Panc1 (cell line): ENCODE measurements at regions not wholly inside any gene's neighbourhood (a gene's known extent, or its start where the extent isn't known, plus 50 kb on each side); places are given as distances from the start of the nearest gene placed in this dataset.

Experiments
- ATAC-seq: fragments of 200-7000 bp; cut with Tn5 transposase; 2 replicates; pipeline ENCODE4 v1.9.1; 2020; ENCODE audit warnings: mild to moderate bottlenecking, moderate library complexity
- BruUV-seq: library from RNA; stranded (reverse); fragments of 400-500 nt; replicated peaks from 2 replicates; lab custom pipeline; 2021; lab: Mats Ljungman, UMichigan
- CTCF ChIA-PET: fragments of 300-600 bp; sonication (Branson Sonifier 250); formaldehyde crosslinking; loops from one replicate; lab custom pipeline; 2022; ENCODE audit warnings: antibody characterized with exemption; lab: Charles Lee
- POLR2A ChIA-PET: fragments of 300-600 bp; sonication (Branson Sonifier 250); formaldehyde crosslinking; loops from one replicate; lab custom pipeline; 2022; ENCODE audit warnings: antibody characterized with exemption; lab: Charles Lee
- DNase-seq: peaks from one replicate; pipeline ENCODE4 v3.0.0-alpha.2; 2010; ENCODE audit warnings: low read depth, low spot score
- H3K27ac ChIP-seq: 2 replicates; pipeline ENCODE4 v1.5.1; 2011; ENCODE audit warnings: mild to moderate bottlenecking, low read length, inconsistent platforms
- H3K27me3 ChIP-seq: fragments of 200-500 bp; sonication (Bioruptor generic); 2 replicates; pipeline ENCODE4 v1.6.0; 2014; ENCODE audit warnings: low read length, inconsistent platforms; ENCODE audit not compliant: control insufficient read depth, insufficient read depth
- H3K36me3 ChIP-seq: fragments of 200-500 bp; sonication (Bioruptor generic); 2 replicates; pipeline ENCODE4 v1.5.1; 2014; ENCODE audit warnings: inconsistent platforms, mild to moderate bottlenecking, low read length, moderate library complexity; ENCODE audit not compliant: control insufficient read depth, insufficient read depth
- H3K4me1 ChIP-seq: 2 replicates; pipeline ENCODE4 v1.5.1; 2011; ENCODE audit warnings: inconsistent platforms, mild to moderate bottlenecking, low read length, moderate library complexity; ENCODE audit not compliant: control insufficient read depth, insufficient read depth
- H3K4me3 ChIP-seq, 2 experiments: 2 replicates each; pipeline ENCODE4 v1.5.1; 2011 to 2012; ENCODE audit warnings: low read depth in 2 of 2, low read length in 2 of 2, mild to moderate bottlenecking in 2 of 2, inconsistent platforms in 1 of 2, moderate library complexity in 1 of 2
- H3K9me3 ChIP-seq: fragments of 200-500 bp; sonication (Bioruptor generic); 2 replicates; pipeline ENCODE4 v1.5.1; 2014; ENCODE audit warnings: low read depth, mild to moderate bottlenecking, inconsistent platforms, low read length, moderate library complexity; ENCODE audit not compliant: control insufficient read depth, insufficient read depth
- POLR2AphosphoS5 ChIP-seq: IDR thresholded peaks from 2 replicates; pipeline ENCODE4 v1.6.1; 2012; ENCODE audit warnings: mild to moderate bottlenecking, low read depth, low read length, moderate library complexity
- SIN3A ChIP-seq: IDR thresholded peaks from 2 replicates; pipeline ENCODE4 v1.6.1; 2012; ENCODE audit warnings: low read depth, mild to moderate bottlenecking, low read length, moderate library complexity, borderline replicate concordance; ENCODE audit not compliant: insufficient read depth
- TCF7L2 ChIP-seq: IDR thresholded peaks from 2 replicates; pipeline ENCODE4 v1.6.1; 2011; ENCODE audit warnings: mild to moderate bottlenecking, low read depth, low read length, inconsistent platforms
- in situ Hi-C: cut with HindIII; loops from 2 replicates; pipeline ENCODE4 v1.10.0; 2016; ENCODE audit warnings: low sequenced_read_pairs, low pct_unique_long_range_greater_than_20kb
- intact Hi-C: fragments of 100-400 bp; cut with micrococcal nuclease; formaldehyde crosslinking; loops from one replicate; pipeline ENCODE4 v1.10.0; 2022; ENCODE audit not compliant: unreplicated experiment
- TF ChIP-seq, protein P1 (sequence below): fragments of 450-650 bp; IDR thresholded peaks from 2 replicates; pipeline ENCODE4 v1.5.1; 2017; ENCODE audit warnings: mild to moderate bottlenecking
- TF ChIP-seq, protein P2 (sequence below), 2 experiments: IDR thresholded peaks; 2 replicates each; pipeline ENCODE4 v1.6.1; 2011 to 2012; ENCODE audit warnings: low read depth in 2 of 2, control low read depth in 1 of 2, low read length in 1 of 2, mild to moderate bottlenecking in 1 of 2, moderate library complexity in 1 of 2; ENCODE audit not compliant: insufficient read depth in 1 of 2

- ChIA-PET POLR2A (interaction anchor here (0.6 kb wide), 1 partner anchor 511 kb away, joined by 3 read pairs; no protein-coding TSS in a partner anchor), CTCF (interaction anchor here (1.2 kb wide), 1 partner anchor 162 kb away, joined by 3 read pairs; no protein-coding TSS in a partner anchor)
Measured at GRCh38 chr6:169993861-169994481, 242.5 kb downstream of the ERMARD start.

GRCh38 chr6:169991913-169992312 is 240.5 kb downstream of the ERMARD start:
- no peak overlapping the region for H3K27ac ChIP-seq
- H3K36me3 ChIP-seq, result no peaks in the 10 kb centered on the region
- intact Hi-C loops (no loop called here), in situ Hi-C loops (no loop called here)
- DNase-seq, result no peak
- TF ChIP-seq SIN3A, result no peak
- TF ChIP-seq TCF7L2, result no peak
- TF ChIP-seq, protein P1, sequence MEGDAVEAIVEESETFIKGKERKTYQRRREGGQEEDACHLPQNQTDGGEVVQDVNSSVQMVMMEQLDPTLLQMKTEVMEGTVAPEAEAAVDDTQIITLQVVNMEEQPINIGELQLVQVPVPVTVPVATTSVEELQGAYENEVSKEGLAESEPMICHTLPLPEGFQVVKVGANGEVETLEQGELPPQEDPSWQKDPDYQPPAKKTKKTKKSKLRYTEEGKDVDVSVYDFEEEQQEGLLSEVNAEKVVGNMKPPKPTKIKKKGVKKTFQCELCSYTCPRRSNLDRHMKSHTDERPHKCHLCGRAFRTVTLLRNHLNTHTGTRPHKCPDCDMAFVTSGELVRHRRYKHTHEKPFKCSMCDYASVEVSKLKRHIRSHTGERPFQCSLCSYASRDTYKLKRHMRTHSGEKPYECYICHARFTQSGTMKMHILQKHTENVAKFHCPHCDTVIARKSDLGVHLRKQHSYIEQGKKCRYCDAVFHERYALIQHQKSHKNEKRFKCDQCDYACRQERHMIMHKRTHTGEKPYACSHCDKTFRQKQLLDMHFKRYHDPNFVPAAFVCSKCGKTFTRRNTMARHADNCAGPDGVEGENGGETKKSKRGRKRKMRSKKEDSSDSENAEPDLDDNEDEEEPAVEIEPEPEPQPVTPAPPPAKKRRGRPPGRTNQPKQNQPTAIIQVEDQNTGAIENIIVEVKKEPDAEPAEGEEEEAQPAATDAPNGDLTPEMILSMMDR, result no peak
- TF ChIP-seq POLR2AphosphoS5, result no peak
- TF ChIP-seq, protein P2, sequence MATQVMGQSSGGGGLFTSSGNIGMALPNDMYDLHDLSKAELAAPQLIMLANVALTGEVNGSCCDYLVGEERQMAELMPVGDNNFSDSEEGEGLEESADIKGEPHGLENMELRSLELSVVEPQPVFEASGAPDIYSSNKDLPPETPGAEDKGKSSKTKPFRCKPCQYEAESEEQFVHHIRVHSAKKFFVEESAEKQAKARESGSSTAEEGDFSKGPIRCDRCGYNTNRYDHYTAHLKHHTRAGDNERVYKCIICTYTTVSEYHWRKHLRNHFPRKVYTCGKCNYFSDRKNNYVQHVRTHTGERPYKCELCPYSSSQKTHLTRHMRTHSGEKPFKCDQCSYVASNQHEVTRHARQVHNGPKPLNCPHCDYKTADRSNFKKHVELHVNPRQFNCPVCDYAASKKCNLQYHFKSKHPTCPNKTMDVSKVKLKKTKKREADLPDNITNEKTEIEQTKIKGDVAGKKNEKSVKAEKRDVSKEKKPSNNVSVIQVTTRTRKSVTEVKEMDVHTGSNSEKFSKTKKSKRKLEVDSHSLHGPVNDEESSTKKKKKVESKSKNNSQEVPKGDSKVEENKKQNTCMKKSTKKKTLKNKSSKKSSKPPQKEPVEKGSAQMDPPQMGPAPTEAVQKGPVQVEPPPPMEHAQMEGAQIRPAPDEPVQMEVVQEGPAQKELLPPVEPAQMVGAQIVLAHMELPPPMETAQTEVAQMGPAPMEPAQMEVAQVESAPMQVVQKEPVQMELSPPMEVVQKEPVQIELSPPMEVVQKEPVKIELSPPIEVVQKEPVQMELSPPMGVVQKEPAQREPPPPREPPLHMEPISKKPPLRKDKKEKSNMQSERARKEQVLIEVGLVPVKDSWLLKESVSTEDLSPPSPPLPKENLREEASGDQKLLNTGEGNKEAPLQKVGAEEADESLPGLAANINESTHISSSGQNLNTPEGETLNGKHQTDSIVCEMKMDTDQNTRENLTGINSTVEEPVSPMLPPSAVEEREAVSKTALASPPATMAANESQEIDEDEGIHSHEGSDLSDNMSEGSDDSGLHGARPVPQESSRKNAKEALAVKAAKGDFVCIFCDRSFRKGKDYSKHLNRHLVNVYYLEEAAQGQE (IDR thresholded peaks at IDR 0.05; ENCODE audit: insufficient read depth in 1 of 2, low read depth in 2 of 2, low read length in 1 of 2), result no peak
- ChIA-PET CTCF (no interaction called here), POLR2A (no interaction called here)
- no peaks in the 10 kb centered on the region for H3K27me3 ChIP-seq
- no peaks in the 10 kb centered on the region for H3K9me3 ChIP-seq
- no peak for ATAC-seq
- BruUV-seq, result no TSS peak
- H3K4me1 ChIP-seq, result no peaks in the 10 kb centered on the region
- H3K4me3 ChIP-seq, result no peak overlapping the region

More at GRCh38 chr6:169993861-169994481, 242.5 kb downstream of the ERMARD start:
- H3K4me3 ChIP-seq, result no peak overlapping the region
- no TSS peak for BruUV-seq
- H3K9me3 ChIP-seq, result no peaks in the 10 kb centered on the region
- TF ChIP-seq, protein P1, result no peak
- TF ChIP-seq POLR2AphosphoS5, result no peak
- no peak for TF ChIP-seq TCF7L2
- TF ChIP-seq, protein P2 (IDR thresholded peaks at IDR 0.05; ENCODE audit: insufficient read depth in 1 of 2, low read depth in 2 of 2, low read length in 1 of 2), result no peak
- TF ChIP-seq SIN3A, result no peak
- H3K27me3 ChIP-seq, result no peaks in the 10 kb centered on the region
- in situ Hi-C loops (no loop called here), intact Hi-C loops (no loop called here)
- H3K36me3 ChIP-seq, result no peaks in the 10 kb centered on the region
- DNase-seq, result no peak
- no peak for ATAC-seq
- H3K4me1 ChIP-seq, result no peaks in the 10 kb centered on the region
- no peak overlapping the region for H3K27ac ChIP-seq
